ENCODE measurements at regions not wholly inside any gene's neighbourhood (a gene's known extent, or its start where the extent isn't known, plus 50 kb on each side); places are given as distances from the start of the nearest gene placed in this dataset.
A peak's percentile ranks its signal among the peaks of the same experiment; 100 is the strongest.

- H3K79me2 ChIP-seq (ENCODE audit: control insufficient read depth in 1 of 2, insufficient read depth in 2 of 2, low read length in 2 of 2) = peaks cover 9 to 50% of the 10 kb centered on the region in 2 experiments; a peak in 3 of 4 replicates
- no peak overlapping the region for H2BK20ac ChIP-seq (ENCODE audit: low read length)
- DNase-seq (ENCODE audit: low read depth in 1 of 2, low spot score in 2 of 2) = no peak
- peak overlapping the region; percentile 88 for H3K27ac ChIP-seq (ENCODE audit: low read depth, low read length)
- no peak overlapping the region for H3K56ac ChIP-seq (replicated peaks; ENCODE audit: insufficient read length, low read depth, low read length)
- peaks cover 3% of the 10 kb centered on the region; the same call in 1 of the 2 replicates for H3K23me2 ChIP-seq (ENCODE audit: low read depth, low read length)
- peaks cover 24 to 47% (median 32%) of the 10 kb centered on the region in 4 experiments for H3K36me3 ChIP-seq (ENCODE audit: control insufficient read depth in 2 of 4, insufficient read depth in 4 of 4, low read length in 3 of 4)
- no peaks in the 10 kb centered on the region for H4K20me1 ChIP-seq (replicated peaks in 1 of 2; ENCODE audit: control insufficient read depth in 1 of 2, insufficient read depth in 2 of 2, low read length in 2 of 2)
- H3K4me2 ChIP-seq (ENCODE audit: insufficient read depth in 1 of 2, low read depth in 2 of 2, low read length in 2 of 2) = peak overlapping the region; percentile 55 to 66
- H2BK120ac ChIP-seq (replicated peaks; ENCODE audit: low read depth, low read length) = no peak overlapping the region
- WGBS, 2 experiments (ENCODE audit: extremely low coverage in 1 of 2, insufficient coverage in 1 of 2, insufficient read length in 1 of 2, insufficient replicate concordance in 2 of 2, low coverage in 1 of 2, low lambda C conversion rate in 2 of 2, missing lambda C conversion rate in 1 of 2) = 25% methylated on average over 5 of the region's 5 CpGs; no CpG with 5 or more reads in 1 of the 2 experiments
- H4K5ac ChIP-seq (ENCODE audit: insufficient read length, low read depth, low read length) = peak overlapping the region; percentile 94
- peak overlapping the region; percentile 82 to 97 (median 84) for H3K4me3 ChIP-seq (ENCODE audit: extremely low read depth in 1 of 4, insufficient read depth in 2 of 4, low read depth in 3 of 4, low read length in 4 of 4)
- H3K4me1 ChIP-seq (replicated peaks in 1 of 4; ENCODE audit: control insufficient read depth in 3 of 4, insufficient read depth in 4 of 4, low read length in 3 of 4) = peaks cover 0 to 4% (median 0%) of the 10 kb centered on the region in 4 experiments; a peak in 1 of 7 replicates
- no peak overlapping the region for H2AK5ac ChIP-seq (ENCODE audit: low read depth, low read length)
- TF ChIP-seq MAX (IDR thresholded peaks at IDR 0.05) = peak; percentile 29; the same call in 1 of the 2 replicates
- no peak for TF ChIP-seq YY1 (IDR thresholded peaks at IDR 0.05; ENCODE audit: low read depth, low read length)
- TF ChIP-seq HDAC6 (IDR thresholded peaks at IDR 0.05; ENCODE audit: low read depth, low read length) = no peak
- TF ChIP-seq ATF3 (IDR thresholded peaks at IDR 0.05; ENCODE audit: insufficient read depth, low read depth, low read length) = no peak
- no peak for TF ChIP-seq KDM5A (IDR thresholded peaks at IDR 0.05; ENCODE audit: low read length)
- no peak for TF ChIP-seq SP4 (IDR thresholded peaks at IDR 0.05; ENCODE audit: low read length)
- TF ChIP-seq ATF2 (IDR thresholded peaks at IDR 0.05; ENCODE audit: low read length) = no peak
- 0 out of 2 replicates have a peak, but pooled peaks have one; percentile 15 for TF ChIP-seq PHF8 (conservative IDR thresholded peaks at IDR 0.05; ENCODE audit: low read depth, low read length)
- TF ChIP-seq RBBP5 (IDR thresholded peaks at IDR 0.05; ENCODE audit: borderline replicate concordance, low read depth, low read length) = no peak
- no peak overlapping the region for H4K91ac ChIP-seq (replicated peaks; ENCODE audit: insufficient read length, low read length)
- H2BK12ac ChIP-seq (ENCODE audit: low read depth, low read length) = no peak overlapping the region
- H3K79me1 ChIP-seq (ENCODE audit: low read depth, low read length) = no peaks in the 10 kb centered on the region
- peak overlapping the region in 3 of 4 experiments; percentile 88 to 96 (median 94); a peak in 6 of 7 replicates for H3K9ac ChIP-seq (replicated peaks in 1 of 4; ENCODE audit: extremely low read depth in 1 of 4, low read depth in 3 of 4, low read length in 3 of 4)
- H3K9me3 ChIP-seq (ENCODE audit: insufficient read depth in 2 of 2, low read depth in 1 of 2, low read length in 1 of 2) = peaks cover 24 to 29% of the 10 kb centered on the region in 2 experiments
- no peak overlapping the region; the same call in 1 of the 2 replicates for H2BK5ac ChIP-seq (ENCODE audit: low read depth, low read length)
- CTCF ChIA-PET (ENCODE audit: partially characterized antibody) = no interaction called here
- H4K8ac ChIP-seq (ENCODE audit: extremely low read depth, insufficient read depth, low read length) = no peak overlapping the region
- no peak overlapping the region for H3K14ac ChIP-seq (ENCODE audit: insufficient read length)
- H3K27me3 ChIP-seq (replicated peaks in 1 of 4; ENCODE audit: control insufficient read depth in 3 of 4, extremely low read depth in 1 of 4, insufficient read depth in 3 of 4, low read length in 3 of 4) = no peaks in the 10 kb centered on the region
- no peak overlapping the region for H2AFZ ChIP-seq (ENCODE audit: low read length)
- peak overlapping the region; percentile 28; the same call in 1 of the 2 replicates for H3K18ac ChIP-seq (ENCODE audit: extremely low read depth, low read length)
- POLR2A ChIA-PET (ENCODE audit: partially characterized antibody) = interaction anchor here (0.8 to 1.8 kb wide), 3 partner anchors 8 to 162 kb away, joined by 3 to 7 read pairs (median 5); no protein-coding TSS in a partner anchor
- no peak for FAIRE-seq
- H3K23ac ChIP-seq (ENCODE audit: insufficient read length) = no peak overlapping the region
- no peak overlapping the region for H3K4ac ChIP-seq (replicated peaks; ENCODE audit: insufficient read length, low read depth, low read length)
- no peak overlapping the region for H2BK15ac ChIP-seq (ENCODE audit: low read length)
Measured at GRCh38 chr5:27473307-27474046, 435.1 kb upstream of the CDH9 start.

Measured in H1 (cell line).